ENCODE measurements at regions not wholly inside any gene's neighbourhood (a gene's known extent, or its start where the extent isn't known, plus 50 kb on each side); places are given as distances from the start of the nearest gene placed in this dataset.

GRCh38 chr7:136324073-136324704 is 347.0 kb upstream of the MTPN start:
- TF ChIP-seq CEBPB (IDR thresholded peaks at IDR 0.05; ENCODE audit: low read depth, low read length): no peak
- TF ChIP-seq, protein P1, sequence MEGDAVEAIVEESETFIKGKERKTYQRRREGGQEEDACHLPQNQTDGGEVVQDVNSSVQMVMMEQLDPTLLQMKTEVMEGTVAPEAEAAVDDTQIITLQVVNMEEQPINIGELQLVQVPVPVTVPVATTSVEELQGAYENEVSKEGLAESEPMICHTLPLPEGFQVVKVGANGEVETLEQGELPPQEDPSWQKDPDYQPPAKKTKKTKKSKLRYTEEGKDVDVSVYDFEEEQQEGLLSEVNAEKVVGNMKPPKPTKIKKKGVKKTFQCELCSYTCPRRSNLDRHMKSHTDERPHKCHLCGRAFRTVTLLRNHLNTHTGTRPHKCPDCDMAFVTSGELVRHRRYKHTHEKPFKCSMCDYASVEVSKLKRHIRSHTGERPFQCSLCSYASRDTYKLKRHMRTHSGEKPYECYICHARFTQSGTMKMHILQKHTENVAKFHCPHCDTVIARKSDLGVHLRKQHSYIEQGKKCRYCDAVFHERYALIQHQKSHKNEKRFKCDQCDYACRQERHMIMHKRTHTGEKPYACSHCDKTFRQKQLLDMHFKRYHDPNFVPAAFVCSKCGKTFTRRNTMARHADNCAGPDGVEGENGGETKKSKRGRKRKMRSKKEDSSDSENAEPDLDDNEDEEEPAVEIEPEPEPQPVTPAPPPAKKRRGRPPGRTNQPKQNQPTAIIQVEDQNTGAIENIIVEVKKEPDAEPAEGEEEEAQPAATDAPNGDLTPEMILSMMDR (conservative IDR thresholded peaks at IDR 0.05; ENCODE audit: low read depth, low read length): no peak
- no peak for TF ChIP-seq RAD21 (IDR thresholded peaks at IDR 0.05; ENCODE audit: low read length)
- no peak for TF ChIP-seq MAZ (IDR thresholded peaks at IDR 0.05; ENCODE audit: borderline replicate concordance, low read depth, low read length)
- TF ChIP-seq NFE2L2 (IDR thresholded peaks at IDR 0.05; ENCODE audit: low read depth, low read length): no peak
- no peak; the same call in 1 of the 2 replicates for TF ChIP-seq MAFK (IDR thresholded peaks at IDR 0.05; ENCODE audit: low read depth, low read length)
- no peak for TF ChIP-seq BHLHE40 (IDR thresholded peaks at IDR 0.05; ENCODE audit: low read depth, low read length)
- no peak for TF ChIP-seq FOS (IDR thresholded peaks at IDR 0.05; ENCODE audit: low read depth, low read length)
- TF ChIP-seq USF2 (IDR thresholded peaks at IDR 0.05; ENCODE audit: low read depth, low read length): no peak
- TF ChIP-seq POLR2A (IDR thresholded peaks at IDR 0.05; ENCODE audit: low read depth, low read length): no peak
- no peak for TF ChIP-seq RFX5 (IDR thresholded peaks at IDR 0.05; ENCODE audit: low read depth, low read length)
